GM19438 (cell line): ENCODE measurements at regions not wholly inside any gene's neighbourhood (a gene's known extent, or its start where the extent isn't known, plus 50 kb on each side); places are given as distances from the start of the nearest gene placed in this dataset.
"Not testable (repeated sequence)": the region's sequence is repeated elsewhere in the genome, so short reads cannot be mapped to it uniquely, and the experiment has no call there.

Experiments
- ATAC-seq: cut with Tn5 transposase; IDR thresholded peaks from one replicate; pipeline ENCODE4 v1.9.1; 2021; ENCODE audit warnings: low read depth; ENCODE audit not compliant: unreplicated experiment

DNA sequence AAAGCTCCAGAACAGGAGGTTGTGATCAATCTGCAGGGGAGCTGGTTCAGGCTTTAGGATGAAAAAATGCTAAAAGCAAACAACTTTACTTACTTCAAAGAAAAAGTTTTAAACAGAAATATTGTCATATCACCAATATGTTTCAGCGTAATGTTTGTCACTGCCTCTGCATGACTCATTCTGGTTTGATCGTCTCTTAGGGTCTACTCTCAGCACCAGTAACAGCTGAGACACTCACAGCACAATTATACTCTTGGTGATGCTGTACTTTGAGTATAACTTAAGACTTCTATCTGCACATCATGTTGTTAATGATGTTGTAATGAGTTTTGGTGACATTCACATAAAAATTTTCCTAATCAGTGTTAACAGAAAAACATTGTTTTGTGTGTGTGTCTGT is 665.4 kb downstream of the EPM2A start:
- ATAC-seq: no peak

DNA sequence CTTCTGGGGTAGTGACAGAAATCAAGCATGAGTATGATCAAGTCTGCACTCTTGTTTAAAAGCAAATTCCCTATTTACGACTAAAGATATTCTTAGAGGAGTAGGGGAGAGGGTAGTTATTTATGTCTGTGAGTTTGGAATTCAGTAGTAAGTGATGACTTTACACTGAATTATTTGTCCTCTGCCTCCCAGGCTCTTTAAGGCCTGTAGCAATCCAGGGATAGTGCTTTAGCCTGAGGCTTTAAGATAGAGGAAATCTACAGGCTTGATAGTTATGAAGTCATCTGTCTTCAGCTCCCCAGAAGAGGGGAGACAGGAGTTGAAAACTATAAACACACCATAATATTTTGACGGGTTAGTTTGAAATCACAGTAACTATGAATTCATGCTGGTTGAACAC is 664.5 kb downstream of the EPM2A start:
- ATAC-seq: no peak

DNA sequence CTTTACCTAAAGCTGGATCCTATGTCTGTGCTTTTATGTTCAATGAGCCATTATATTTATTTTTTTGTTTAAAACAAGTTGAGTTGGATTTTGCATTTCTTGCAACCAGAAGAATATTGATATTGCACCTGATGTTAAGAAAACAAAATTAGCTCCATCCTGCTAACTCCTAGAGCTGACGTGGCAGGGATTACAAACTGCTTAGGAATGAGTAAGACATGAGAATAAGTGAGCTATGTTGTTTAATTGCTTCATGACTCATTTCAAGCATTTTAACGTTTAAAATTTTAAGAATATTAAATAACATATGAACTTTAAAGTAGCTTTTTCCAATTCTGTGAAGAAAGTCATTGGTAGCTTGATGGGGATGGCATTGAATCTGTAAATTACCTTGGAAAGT is 663.5 kb downstream of the EPM2A start:
- no peak for ATAC-seq

DNA sequence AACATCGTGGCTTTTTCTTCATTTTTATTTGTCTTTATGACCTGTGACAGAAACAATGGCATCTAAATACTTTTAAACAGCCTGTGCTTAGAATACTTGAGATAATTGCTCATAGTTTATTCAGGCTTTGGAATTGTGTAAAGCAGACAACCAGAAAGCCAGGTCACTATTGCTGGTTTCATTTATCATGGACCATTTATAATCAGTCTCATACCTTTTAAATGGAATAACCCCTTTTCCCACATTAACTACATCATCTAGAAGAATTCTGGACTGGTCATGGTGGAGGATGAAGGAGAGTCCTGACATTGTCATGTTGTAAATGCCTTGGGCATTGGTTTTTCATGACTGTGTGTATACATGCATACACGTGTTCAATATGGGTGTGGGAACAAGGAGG is 661.5 kb downstream of the EPM2A start:
- no peak for ATAC-seq

DNA sequence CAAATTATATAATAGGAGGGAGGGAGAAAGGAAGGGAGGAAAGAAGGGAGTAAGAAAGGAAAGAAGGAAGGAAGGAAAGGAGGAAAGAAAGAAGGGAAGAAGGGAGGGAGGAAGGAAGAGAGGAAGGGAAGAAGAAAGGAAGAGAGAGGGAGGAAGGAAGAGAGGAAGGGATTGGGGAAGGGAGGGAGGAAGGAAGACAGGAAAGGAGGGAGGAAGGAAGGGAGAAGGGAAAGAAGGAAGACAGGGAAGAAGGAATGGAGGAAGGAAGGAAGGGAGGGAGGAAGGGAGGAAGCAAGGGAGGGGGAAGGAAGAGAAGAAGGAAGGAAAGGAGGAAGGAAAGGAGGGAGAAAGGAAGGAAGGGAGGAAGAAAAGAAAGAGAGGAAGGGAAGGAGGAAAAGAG is 660.5 kb downstream of the EPM2A start:
- ATAC-seq: no peak

DNA sequence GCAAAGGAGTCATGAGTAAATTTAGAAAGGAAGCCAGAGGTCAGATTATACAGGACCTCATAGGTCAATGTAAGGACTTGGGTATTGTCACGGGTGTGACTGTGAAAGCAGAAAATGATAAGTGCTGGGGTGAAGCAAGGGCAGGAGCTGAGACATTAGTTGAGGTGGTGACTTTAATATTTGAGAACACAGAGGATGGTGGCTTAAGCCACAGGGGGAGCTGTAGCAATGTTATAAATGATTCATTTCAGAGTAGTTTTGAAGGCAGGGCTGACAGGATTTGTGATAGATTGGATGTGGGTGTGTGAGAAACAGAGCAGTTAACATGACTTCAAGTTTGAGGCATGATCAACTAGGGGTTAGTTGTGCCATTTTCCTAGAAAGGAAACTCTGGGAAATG is 659.9 kb downstream of the EPM2A start:
- no peak for ATAC-seq

DNA sequence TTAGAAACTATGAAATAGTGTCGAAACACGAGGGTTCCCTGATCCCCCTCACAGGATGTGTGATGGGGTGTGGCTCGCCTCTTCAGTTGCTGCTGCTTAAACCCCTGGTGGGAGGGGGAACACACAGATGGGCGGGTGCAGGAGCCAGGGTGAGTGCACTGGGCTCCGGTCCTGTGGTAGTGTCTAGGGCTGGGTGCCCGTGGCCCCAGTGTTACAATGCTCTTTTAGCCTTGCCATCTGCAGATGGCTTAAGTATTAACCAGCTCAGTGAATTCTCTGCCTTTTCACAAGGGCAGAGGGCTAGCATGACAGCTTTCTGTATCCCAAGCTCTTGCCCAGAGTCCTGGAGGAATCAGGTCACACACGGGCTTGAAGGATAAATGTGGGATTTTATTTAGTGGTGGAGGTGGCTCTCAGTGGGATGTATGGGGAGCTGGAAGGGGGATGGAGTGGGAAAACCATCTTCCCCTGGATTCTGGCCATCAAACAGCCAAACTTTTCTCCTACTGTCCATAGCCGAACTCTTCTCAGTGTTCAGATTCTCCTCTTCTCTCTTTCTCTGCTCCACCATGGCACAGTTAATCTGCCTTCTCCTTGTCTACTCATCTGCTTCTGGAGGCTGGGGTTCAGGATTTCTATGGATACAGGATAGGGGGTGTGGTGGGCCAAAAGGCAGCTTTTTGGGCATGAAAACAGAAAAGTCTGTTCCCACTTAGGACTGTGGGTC is 659.0 kb downstream of the EPM2A start:
- no peak for ATAC-seq

DNA sequence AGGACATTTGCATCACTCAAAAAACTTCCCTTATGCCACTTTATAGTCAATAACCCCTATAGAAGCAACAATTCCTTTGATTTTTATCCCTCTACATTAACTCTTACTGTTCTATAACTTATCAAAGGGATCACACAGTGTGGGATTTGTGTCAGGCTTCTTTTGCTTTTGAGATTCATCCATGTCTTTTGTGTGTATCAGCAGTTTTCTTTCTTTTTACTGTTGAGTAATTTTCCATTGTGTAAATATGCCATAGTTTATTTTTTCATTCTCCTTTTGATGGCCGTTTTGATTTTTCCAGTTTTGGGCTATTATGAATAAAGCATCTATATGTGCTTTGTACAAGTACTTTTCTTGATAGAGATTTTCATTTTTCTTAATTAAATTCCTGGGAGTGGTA is 657.9 kb downstream of the EPM2A start:
- no peak for ATAC-seq

DNA sequence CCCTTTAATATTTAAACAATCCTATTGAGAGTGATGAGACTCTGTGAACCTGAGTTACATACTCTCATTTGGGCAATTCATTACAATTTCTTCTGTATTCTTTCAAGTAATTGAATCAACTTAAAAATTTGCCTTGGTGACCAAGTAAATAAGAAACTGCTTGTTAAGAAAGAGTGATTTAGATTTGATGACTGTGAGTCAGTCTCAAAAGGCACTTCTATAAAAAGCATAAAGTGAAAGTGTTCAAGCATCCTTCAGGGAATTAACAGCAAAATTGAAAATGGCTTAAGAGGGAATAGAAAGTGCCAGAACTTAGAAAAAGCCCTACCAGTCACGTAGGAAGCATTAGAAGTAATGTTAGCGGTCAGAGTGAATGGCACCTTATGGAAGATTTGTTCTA is 654.7 kb downstream of the EPM2A start:
- no peak for ATAC-seq

DNA sequence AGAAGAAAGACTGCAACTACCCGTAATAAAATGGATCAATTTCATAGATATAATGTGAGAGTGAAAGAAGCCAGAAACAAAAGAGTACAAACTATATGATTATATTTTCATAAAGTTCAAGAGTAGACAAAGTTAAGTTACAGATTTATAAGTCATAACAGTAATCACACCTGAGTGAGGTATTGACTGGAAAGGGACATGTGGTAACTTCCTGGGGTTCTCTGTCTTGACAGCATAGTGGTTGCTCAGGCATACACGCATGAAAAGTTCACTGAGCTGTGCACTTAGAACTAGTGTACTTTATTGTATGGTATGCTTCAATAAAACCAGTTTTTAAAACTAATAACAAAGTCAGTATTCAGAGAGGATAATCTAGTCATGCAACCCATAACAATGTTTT is 653.6 kb downstream of the EPM2A start:
- no peak for ATAC-seq

DNA sequence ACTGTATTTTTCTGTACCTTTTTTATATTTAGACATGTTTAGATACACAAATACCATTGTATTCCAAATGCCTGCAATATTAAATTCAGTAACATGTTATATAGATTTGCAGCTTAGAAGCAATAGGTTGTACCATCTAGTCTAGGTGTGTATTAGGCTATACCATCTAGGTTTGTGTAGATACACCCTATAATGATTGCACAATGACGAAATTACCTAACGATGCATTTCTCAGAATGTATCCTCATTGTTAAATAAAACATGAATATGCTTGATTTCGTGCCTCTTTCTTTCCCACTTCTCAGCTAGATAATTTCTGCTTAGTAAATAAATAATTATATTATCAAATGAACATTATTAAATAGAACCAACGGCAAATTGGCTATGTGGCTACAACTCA is 653.0 kb downstream of the EPM2A start:
- no peak for ATAC-seq

DNA sequence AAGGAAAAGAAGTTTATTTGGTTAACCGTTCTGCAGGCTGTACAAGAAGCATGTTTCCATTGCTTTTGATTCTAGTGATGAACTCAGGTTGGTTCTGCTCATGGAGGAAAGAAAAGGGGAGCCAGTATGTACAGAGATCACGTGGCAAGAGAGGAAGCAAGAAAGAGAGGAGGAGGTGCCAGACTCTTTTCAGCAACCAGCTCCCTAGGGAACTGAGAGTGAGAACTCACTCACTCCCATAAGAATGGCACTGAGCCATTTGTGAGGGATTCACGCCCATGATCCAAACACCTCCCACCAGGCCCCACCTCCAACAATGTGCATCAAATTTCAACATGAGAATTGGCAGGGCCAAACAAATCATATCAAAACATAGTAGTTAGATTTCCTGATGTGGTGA is 649.1 kb downstream of the EPM2A start:
- no peak for ATAC-seq

DNA sequence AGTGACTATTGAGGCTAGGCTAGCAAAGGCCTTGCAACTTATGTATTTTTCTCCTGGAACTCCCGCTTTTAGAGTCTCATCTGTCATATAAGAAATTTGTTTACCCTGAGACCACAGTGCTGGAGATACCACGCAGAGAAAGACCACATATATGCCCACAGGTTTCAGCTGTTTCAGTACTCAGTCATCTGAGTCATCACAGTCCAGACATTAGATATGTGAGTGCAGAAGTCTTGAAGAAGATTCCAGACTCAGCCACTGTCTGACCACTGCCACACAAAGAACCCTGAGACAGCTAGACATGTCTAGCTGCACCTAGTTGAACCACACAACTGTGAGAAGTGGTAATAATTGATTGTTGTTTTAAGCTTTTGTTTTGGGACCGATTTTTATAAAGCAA is 648.3 kb downstream of the EPM2A start:
- no peak for ATAC-seq

DNA sequence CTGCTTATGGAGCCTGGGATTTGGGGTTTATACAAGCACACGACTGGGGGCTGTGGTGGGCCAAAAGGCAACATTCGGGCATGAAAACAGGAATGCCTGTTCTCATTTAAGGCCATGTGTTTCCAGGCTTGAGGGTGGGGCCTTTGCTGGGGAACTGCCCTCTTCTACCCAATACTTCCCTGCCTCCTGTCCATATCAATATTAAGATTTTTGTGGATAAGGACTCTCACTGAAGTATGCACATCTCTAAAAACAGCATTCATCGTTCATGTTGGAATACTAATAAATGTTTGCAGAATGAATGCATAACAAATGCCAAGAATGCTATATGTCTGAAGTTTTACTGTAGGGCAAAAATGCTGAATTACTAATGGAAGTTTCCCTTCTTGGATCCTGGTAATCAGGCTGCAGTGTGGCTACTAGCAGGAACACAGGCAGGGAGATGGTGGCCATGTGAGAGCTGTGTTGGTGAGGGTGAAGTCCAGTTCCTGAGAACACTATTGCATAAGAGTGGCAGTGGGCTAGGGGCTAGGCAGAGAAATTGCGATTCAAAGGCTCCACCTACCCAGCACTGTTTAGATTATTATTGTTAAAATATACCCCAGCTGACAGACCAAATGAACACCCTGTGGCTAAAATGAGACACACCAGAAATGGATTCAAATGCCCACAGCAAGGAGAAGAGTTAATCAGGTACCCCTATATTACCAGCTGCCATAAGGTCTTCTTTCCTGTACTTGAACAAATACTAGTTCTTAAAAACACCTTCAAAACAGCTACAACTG is 644.3 kb downstream of the EPM2A start:
- ATAC-seq: no peak

DNA sequence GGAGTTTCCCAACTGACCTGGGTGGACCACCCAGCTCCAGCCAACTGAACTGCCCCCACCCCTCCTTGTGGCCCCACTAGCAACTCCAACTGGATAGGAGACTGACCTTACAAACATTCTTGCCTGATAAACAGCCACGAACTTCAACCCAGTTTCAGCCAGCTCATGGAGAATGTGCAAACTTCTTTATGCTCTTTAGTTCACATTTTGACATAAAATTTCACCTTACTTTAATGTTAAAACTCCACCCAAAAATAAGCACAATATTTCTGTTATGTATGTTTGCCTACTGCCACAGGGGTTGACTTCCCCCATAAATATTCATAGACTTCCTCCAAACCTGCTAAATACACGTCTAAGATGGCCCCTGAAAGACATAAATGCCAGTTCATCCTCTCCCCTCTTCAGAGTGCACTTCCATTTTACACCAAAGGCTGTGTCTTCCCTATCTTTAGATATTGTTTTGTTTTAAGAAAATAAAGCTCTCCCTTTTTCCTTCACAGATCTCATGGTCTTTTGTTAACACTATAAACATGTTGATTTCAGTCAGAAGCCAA is 643.7 kb downstream of the EPM2A start:
- no peak for ATAC-seq

DNA sequence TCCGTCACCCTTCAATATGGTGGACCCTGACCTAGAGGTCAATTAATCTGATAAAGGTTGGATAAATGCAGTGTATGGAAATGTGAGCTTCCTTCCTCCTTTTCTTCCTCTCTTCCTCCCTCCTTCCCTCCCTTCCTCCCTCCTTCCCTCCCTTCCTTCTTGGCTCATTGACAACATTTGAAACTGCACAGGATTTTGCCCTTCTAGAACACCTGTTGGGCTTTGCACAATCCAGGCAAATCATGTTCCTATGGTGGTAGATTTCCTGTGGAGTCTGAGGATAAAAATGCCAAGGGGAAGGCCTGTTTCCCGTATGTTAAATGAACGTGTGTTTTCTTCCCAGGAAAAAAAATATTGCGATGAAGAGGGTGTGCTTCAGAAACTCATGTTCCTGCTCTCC is 642.8 kb downstream of the EPM2A start:
- ATAC-seq: no peak

DNA sequence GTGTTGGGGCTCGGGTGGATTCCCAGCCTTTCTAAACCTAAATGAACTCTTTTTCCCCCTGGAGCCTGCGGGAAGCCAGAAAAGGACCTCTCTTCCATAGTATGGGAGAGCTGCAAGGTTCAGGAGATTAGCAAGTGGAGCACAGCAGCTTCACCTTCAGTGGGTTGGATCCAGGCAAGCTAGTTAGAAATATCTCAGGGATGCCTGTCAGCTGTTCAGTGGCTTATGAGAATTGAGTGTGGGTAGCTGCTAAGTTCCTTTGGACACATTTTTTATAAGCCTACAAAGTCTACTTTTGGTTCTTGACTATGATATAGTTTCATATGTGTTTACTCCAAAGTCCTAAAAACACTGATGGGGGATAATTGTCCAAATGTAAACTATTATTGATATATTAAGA is 642.1 kb downstream of the EPM2A start:
- no peak for ATAC-seq

DNA sequence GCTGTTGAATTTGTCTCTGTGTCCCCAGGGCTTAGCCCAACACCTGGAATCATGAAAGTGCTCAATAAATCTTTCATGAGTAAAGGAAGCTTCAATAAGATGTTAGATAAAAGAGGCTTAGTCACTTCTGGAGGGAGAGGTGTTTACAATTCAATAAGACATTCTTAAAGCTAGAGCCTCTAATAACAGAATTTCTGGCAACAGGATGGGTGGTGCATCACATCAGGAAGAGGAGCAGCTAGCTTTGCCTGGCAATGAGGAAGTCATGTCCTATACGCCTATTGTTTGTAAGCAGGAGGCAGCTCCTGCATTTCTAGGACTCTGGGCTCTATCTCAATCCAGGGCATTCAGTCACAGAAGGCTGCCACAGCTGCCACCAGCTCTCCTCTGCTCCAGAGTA is 638.5 kb downstream of the EPM2A start:
- no peak for ATAC-seq

DNA sequence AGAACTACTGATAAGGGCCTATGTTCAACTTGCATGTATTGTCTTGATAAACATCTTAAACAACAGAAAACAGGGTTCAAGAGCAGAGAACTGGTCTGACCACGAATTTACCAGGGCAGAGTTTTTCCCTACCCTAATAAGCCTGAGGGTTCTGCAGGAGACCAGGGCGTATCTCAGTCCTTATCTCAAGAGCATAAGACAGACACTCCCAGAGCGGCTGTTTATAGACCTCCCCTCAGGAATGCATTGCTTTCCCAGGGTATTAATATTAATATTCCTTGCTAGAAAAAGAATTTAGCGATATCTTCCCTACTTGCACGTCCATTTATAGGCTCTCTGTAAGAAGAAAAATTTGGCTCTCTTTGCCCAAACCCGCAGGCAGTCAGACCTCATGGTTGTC is 637.2 kb downstream of the EPM2A start:
- ATAC-seq: not testable (repeated sequence)

DNA sequence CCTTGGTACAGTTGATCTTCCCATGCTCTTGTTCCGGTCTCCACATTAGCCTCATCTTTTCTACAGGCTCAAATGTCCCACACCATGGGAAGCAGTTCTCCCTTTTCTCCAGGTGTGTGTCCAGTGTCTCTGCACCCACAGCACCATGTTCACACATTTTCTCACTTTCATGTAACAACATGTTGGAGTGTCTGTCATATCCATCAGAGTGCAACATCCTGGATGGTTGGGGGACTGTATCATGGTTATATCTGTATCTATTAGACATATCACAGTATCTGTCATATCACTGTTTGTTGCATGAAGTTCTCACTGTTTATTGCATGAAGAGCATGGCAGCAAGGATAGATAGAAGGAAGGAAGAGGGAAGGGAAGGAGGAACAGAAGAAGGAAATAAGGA is 635.6 kb downstream of the EPM2A start:
- ATAC-seq: no peak

DNA sequence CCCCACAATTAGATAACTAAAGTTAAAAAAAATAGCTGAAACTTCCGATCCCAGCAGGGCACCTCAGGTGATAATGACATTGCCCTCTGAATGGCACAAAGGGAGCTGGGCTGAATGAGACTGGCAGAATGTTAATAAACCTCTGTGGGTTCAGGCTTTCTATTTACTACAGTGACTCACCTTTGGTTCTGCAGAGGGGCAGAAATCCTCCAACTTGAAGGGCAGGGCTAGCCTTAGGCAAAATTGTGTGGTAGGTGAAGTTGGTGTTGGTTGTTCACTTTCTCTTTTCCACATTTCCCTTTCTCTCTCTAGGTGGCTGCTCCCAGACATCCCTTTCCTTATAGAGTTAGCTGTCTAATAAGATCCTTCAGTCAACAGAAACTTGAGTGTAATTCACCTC is 625.2 kb downstream of the EPM2A start:
- ATAC-seq: no peak

DNA sequence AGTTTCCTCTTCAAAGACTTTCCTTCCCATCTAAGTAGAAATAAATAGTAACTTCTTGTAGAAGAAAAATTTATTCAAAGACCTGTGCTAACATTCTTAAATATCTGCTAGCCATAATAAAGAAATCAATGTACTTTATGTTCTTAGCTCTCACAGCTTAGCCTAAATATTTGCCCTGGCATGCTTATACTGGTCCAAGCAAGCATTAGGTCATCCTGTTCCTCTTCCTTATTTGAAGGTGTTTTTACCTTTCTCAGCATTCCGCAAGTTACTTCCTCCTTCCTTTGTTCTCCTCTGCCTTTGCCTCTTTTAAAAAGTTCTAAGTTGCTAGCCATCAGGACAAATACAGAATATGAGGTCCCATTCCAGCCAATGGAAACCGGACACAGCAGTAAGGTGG is 623.9 kb downstream of the EPM2A start:
- ATAC-seq: not testable (repeated sequence)
